ENCODE measurements at regions not wholly inside any gene's neighbourhood (a gene's known extent, or its start where the extent isn't known, plus 50 kb on each side); places are given as distances from the start of the nearest gene placed in this dataset.

- no peaks in the 10 kb centered on the region for H3K9me2 ChIP-seq (ENCODE audit: insufficient read depth)
- no peak for ATAC-seq
- H4K20me1 ChIP-seq (replicated peaks; ENCODE audit: insufficient read depth) = no peaks in the 10 kb centered on the region
- H3K27me3 ChIP-seq (ENCODE audit: insufficient read depth) = no peaks in the 10 kb centered on the region
- no peaks in the 10 kb centered on the region for H3K9me3 Mint-ChIP-seq
- no peak overlapping the region for H3K4me2 ChIP-seq
- no peaks in the 10 kb centered on the region for H3F3A ChIP-seq (replicated peaks; ENCODE audit: low read depth)
- H3K36me3 Mint-ChIP-seq (ENCODE audit: low read depth) = no peaks in the 10 kb centered on the region
- H3K4me1 Mint-ChIP-seq = peaks cover 6% of the 10 kb centered on the region; the same call in 2 of the 3 replicates
- no peaks in the 10 kb centered on the region for H3K36me3 ChIP-seq (ENCODE audit: insufficient read depth)
- no peak overlapping the region for H2AFZ ChIP-seq
- H3K4me3 ChIP-seq = no peak overlapping the region
- H3K4me1 ChIP-seq (ENCODE audit: insufficient read depth) = no peaks in the 10 kb centered on the region; the same call in 1 of the 2 replicates
- no peak overlapping the region for H3K27ac ChIP-seq (ENCODE audit: low read depth)
- H3K27ac Mint-ChIP-seq = no peak overlapping the region
- H3K4me3 Mint-ChIP-seq = no peak overlapping the region
- H3K27me3 Mint-ChIP-seq (ENCODE audit: insufficient read depth, low read depth, poor library complexity) = peaks cover 7% of the 10 kb centered on the region
- H3K79me2 ChIP-seq (replicated peaks; ENCODE audit: insufficient read depth) = no peaks in the 10 kb centered on the region
- TF ChIP-seq STAT1 (IDR thresholded peaks at IDR 0.05; ENCODE audit: unreplicated experiment) = no peak
- TF ChIP-seq REST (IDR thresholded peaks at IDR 0.05; ENCODE audit: unreplicated experiment) = no peak
- TF ChIP-seq ETS1 (IDR thresholded peaks at IDR 0.05) = no peak
- TF ChIP-seq ZNF114 (CRISPR knock-in tag; IDR thresholded peaks at IDR 0.05) = no peak
- no peak for TF ChIP-seq NANOG (IDR thresholded peaks at IDR 0.05; ENCODE audit: borderline replicate concordance)
- no peak for TF ChIP-seq ZNF331 (CRISPR knock-in tag; IDR thresholded peaks at IDR 0.05; ENCODE audit: low read depth)
- TF ChIP-seq JUNB (IDR thresholded peaks at IDR 0.05; ENCODE audit: unreplicated experiment) = no peak
- no peak for TF ChIP-seq CREB1 (CRISPR knock-in tag; IDR thresholded peaks at IDR 0.05; ENCODE audit: low read depth)
- TF ChIP-seq EZH2 (IDR thresholded peaks at IDR 0.05; ENCODE audit: low read depth, unreplicated experiment) = no peak
- DNase-seq (ENCODE audit: low spot score) = no peak
Observed at GRCh38 chr18:73901566-73901965, 246.1 kb downstream of the FBXO15 start.

- Histone ChIP-seq H3F3A (replicated peaks; ENCODE audit: low read depth) (no peaks in the 10 kb centered on the region), H3K27ac (ENCODE audit: low read depth) (no peak overlapping the region), H4K20me1 (replicated peaks; ENCODE audit: insufficient read depth) (no peaks in the 10 kb centered on the region), H3K36me3 (ENCODE audit: insufficient read depth) (no peaks in the 10 kb centered on the region), H3K4me3 (no peak overlapping the region), H3K9me2 (ENCODE audit: insufficient read depth) (no peaks in the 10 kb centered on the region), H3K4me2 (no peak overlapping the region), H3K4me1 (ENCODE audit: insufficient read depth) (peaks cover 4% of the 10 kb centered on the region), H3K79me2 (replicated peaks; ENCODE audit: insufficient read depth) (no peaks in the 10 kb centered on the region), H2AFZ (peak overlapping the region; percentile 73; the same call in 1 of the 2 replicates), H3K27me3 (ENCODE audit: insufficient read depth) (no peaks in the 10 kb centered on the region)
- no peak overlapping the region for H3K4me3 Mint-ChIP-seq
- H3K27ac Mint-ChIP-seq = no peak overlapping the region
- DNase-seq (ENCODE audit: low spot score) (no peak), ATAC-seq (no peak)
- no peaks in the 10 kb centered on the region for H3K36me3 Mint-ChIP-seq (ENCODE audit: low read depth)
- no peaks in the 10 kb centered on the region for H3K9me3 Mint-ChIP-seq
- peaks cover 7% of the 10 kb centered on the region for H3K27me3 Mint-ChIP-seq (ENCODE audit: insufficient read depth, low read depth, poor library complexity)
- peaks cover 8% of the 10 kb centered on the region; the same call in 2 of the 3 replicates for H3K4me1 Mint-ChIP-seq
- no peak for TF ChIP-seq POLR2AphosphoS5 (IDR thresholded peaks at IDR 0.05; ENCODE audit: low read depth)
- no peak for TF ChIP-seq REST (IDR thresholded peaks at IDR 0.05; ENCODE audit: unreplicated experiment)
Observed at GRCh38 chr18:73901151-73901550, 246.5 kb downstream of the FBXO15 start.

Data from GM23338 (cell line).